ENCODE measurements at regions not wholly inside any gene's neighbourhood (a gene's known extent, or its start where the extent isn't known, plus 50 kb on each side); places are given as distances from the start of the nearest gene placed in this dataset.

DNA sequence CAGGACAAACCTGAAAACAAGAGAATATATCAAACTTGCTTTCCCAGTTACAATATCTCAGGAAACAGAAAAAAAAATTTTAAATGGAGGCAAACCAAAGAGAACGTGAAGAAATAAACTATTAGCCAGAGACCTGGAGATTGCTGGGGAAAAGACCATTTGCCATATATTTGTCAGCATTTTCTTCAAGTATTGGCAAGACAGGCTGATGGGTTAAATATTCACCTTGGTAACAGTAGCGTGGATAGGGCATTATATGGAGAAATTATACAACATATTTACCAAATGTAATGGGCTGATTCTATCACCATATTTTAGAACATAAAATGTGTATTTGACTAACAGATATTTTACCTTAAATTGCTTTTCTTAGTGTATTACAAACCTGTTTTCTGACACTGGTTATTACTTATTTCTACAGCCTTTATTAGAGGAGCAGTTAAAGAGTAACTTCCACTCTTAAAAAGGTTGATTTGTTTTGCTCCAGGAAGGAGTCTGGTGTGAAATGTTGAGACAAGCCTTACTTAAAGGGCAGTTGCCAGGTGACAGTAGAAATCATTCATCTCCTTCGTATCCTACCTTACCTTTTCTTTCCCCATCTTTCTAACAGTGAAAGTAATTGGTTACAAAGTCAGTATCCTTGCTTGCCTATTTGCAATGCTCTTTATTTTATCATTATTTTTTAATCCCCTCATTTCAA is 575.5 kb downstream of the GBA3 start:
- Histone ChIP-seq H3K27me3 (ENCODE audit: insufficient read depth, low read length) (no peaks in the 10 kb centered on the region), H3K79me1 (ENCODE audit: insufficient read depth, low read depth, low read length, poor library complexity, severe bottlenecking) (no peaks in the 10 kb centered on the region), H3K56ac (ENCODE audit: insufficient read length, low read depth, low read length) (no peak overlapping the region), H3K14ac (ENCODE audit: insufficient read depth, low read length) (no peak overlapping the region), H3K18ac (ENCODE audit: insufficient read length, low read depth, low read length) (no peak overlapping the region), H4K20me1 (ENCODE audit: control insufficient read depth, insufficient read depth, insufficient read length) (no peaks in the 10 kb centered on the region), H3K4me1 (ENCODE audit: insufficient read depth, low read length) (no peaks in the 10 kb centered on the region; the same call in 1 of the 2 replicates), H2AK5ac (ENCODE audit: insufficient read length, low read length) (no peak overlapping the region), H4K5ac (ENCODE audit: insufficient read length, low read depth, low read length) (no peak overlapping the region), H3K27ac (ENCODE audit: insufficient read length, low read depth, low read length) (no peak overlapping the region), H3T11ph (ENCODE audit: low read length) (no peak overlapping the region), H2AFZ (ENCODE audit: low read length) (no peak overlapping the region), H4K8ac (replicated peaks; ENCODE audit: insufficient read length, low read depth, low read length) (no peak overlapping the region), H3K23me2 (ENCODE audit: insufficient read length, low read depth, low read length, poor library complexity, severe bottlenecking) (no peaks in the 10 kb centered on the region), H3K9ac (ENCODE audit: extremely low read depth, insufficient read length, low read length) (no peak overlapping the region), H2BK12ac (ENCODE audit: insufficient read length, low read depth, low read length) (no peak overlapping the region), H2BK20ac (ENCODE audit: low read depth, low read length, poor library complexity, severe bottlenecking) (no peak overlapping the region), H3K79me2 (ENCODE audit: insufficient read depth, low read length) (no peaks in the 10 kb centered on the region), H3K9me3 (ENCODE audit: control insufficient read depth, low read depth, low read length) (no peaks in the 10 kb centered on the region), H4K91ac (ENCODE audit: insufficient read length, low read depth, low read length) (no peak overlapping the region), H3K4me2 (ENCODE audit: insufficient read depth, insufficient read length, low read length) (no peak overlapping the region), H2BK120ac (ENCODE audit: low read depth, low read length, poor library complexity, severe bottlenecking) (no peak overlapping the region), H2BK5ac (ENCODE audit: insufficient read length, low read length) (no peak overlapping the region), H3K23ac (ENCODE audit: insufficient read length, low read depth, low read length) (no peak overlapping the region), H3K4ac (ENCODE audit: low read depth, low read length) (no peak overlapping the region), H2BK15ac (ENCODE audit: low read depth, low read length) (no peak overlapping the region)
- whole genome bisulfite sequencing (ENCODE audit: extremely low coverage, insufficient read length, low lambda C conversion rate), result no CpG with 5 or more reads among the region's 3 CpGs
- TF ChIP-seq, protein P1, sequence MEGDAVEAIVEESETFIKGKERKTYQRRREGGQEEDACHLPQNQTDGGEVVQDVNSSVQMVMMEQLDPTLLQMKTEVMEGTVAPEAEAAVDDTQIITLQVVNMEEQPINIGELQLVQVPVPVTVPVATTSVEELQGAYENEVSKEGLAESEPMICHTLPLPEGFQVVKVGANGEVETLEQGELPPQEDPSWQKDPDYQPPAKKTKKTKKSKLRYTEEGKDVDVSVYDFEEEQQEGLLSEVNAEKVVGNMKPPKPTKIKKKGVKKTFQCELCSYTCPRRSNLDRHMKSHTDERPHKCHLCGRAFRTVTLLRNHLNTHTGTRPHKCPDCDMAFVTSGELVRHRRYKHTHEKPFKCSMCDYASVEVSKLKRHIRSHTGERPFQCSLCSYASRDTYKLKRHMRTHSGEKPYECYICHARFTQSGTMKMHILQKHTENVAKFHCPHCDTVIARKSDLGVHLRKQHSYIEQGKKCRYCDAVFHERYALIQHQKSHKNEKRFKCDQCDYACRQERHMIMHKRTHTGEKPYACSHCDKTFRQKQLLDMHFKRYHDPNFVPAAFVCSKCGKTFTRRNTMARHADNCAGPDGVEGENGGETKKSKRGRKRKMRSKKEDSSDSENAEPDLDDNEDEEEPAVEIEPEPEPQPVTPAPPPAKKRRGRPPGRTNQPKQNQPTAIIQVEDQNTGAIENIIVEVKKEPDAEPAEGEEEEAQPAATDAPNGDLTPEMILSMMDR (conservative IDR thresholded peaks at IDR 0.05), result no peak
- H3K9me3 Mint-ChIP-seq, result no peaks in the 10 kb centered on the region
- no peak for DNase-seq
- no peak overlapping the region for H3K4me3 Mint-ChIP-seq
- H3K27ac Mint-ChIP-seq, result 0 out of 7 replicates have a peak overlapping the region, but pooled peaks of 1 of the 3 experiments have one; percentile 7
- peaks cover 11 to 15% of the 10 kb centered on the region in 2 experiments for H3K4me1 Mint-ChIP-seq
- H3K27me3 Mint-ChIP-seq (ENCODE audit: low read depth), result no peaks in the 10 kb centered on the region
- no peaks in the 10 kb centered on the region for H3K36me3 Mint-ChIP-seq (ENCODE audit: insufficient read depth in 1 of 3, low read depth in 3 of 3)
